ENCODE measurements at regions not wholly inside any gene's neighbourhood (a gene's known extent, or its start where the extent isn't known, plus 50 kb on each side); places are given as distances from the start of the nearest gene placed in this dataset.

- H3K27me3 ChIP-seq (ENCODE audit: insufficient read depth, insufficient read length): no peaks in the 10 kb centered on the region
- no peak overlapping the region for H3K4me3 ChIP-seq (ENCODE audit: insufficient read length, low read depth)
- TF ChIP-seq YY1 (IDR thresholded peaks at IDR 0.05; ENCODE audit: insufficient read depth, insufficient read length) (no peak), ZNF274 (IDR thresholded peaks at IDR 0.05; ENCODE audit: low read depth, low read length) (no peak), SUZ12 (IDR thresholded peaks at IDR 0.05; ENCODE audit: extremely low read depth, insufficient read depth, insufficient read length) (no peak)
- H3K36me3 ChIP-seq (ENCODE audit: insufficient read depth, insufficient read length, low read length): no peaks in the 10 kb centered on the region
- no peak for DNase-seq (ENCODE audit: low read depth, low spot score)
- no peak overlapping the region for H3K9ac ChIP-seq (ENCODE audit: insufficient read length, low read depth)
- H3K9me3 ChIP-seq (ENCODE audit: insufficient read depth, low read length): peaks cover 8% of the 10 kb centered on the region
- H3K4me1 ChIP-seq (ENCODE audit: insufficient read depth, insufficient read length): peaks cover 3% of the 10 kb centered on the region
Measured at GRCh38 chr16:22967521-22968095, 153.6 kb downstream of the HS3ST2 start.
